MM.1S (cell line): ENCODE measurements at regions not wholly inside any gene's neighbourhood (a gene's known extent, or its start where the extent isn't known, plus 50 kb on each side); places are given as distances from the start of the nearest gene placed in this dataset.

ENCODE experiments used
- DNase-seq: peaks from one replicate; pipeline ENCODE4 v3.0.0-alpha.2; 2015
- H2AFZ ChIP-seq: fragments of 300-600 bp; sonication (generic); 2 replicates; pipeline ENCODE4 v1.6.0; 2016; ENCODE audit warnings: antibody characterized with exemption, low read length
- H3F3A ChIP-seq: fragments of 300-600 bp; sonication (generic); 2 replicates; pipeline ENCODE4 v1.6.1; 2016; ENCODE audit warnings: mild to moderate bottlenecking, antibody characterized with exemption, low read length, moderate library complexity, mixed read lengths; ENCODE audit not compliant: insufficient read depth
- H3K27ac ChIP-seq: fragments of 300-600 bp; sonication (generic); 2 replicates; pipeline ENCODE4 v1.5.1; 2016; ENCODE audit warnings: mild to moderate bottlenecking, low read length
- H3K27me3 ChIP-seq: fragments of 300-600 bp; sonication (generic); replicated peaks from 2 replicates; pipeline ENCODE4 v1.6.0; 2016; ENCODE audit warnings: low read length; ENCODE audit not compliant: insufficient read depth
- H3K36me3 ChIP-seq: fragments of 300-600 bp; sonication (generic); replicated peaks from 2 replicates; pipeline ENCODE4 v1.6.1; 2016; ENCODE audit warnings: mild to moderate bottlenecking, low read length, mixed read lengths; ENCODE audit not compliant: insufficient read depth
- H3K4me1 ChIP-seq: fragments of 300-600 bp; sonication (generic); 2 replicates; pipeline ENCODE4 v1.6.1; 2016; ENCODE audit warnings: low read length, mixed read lengths
- H3K4me2 ChIP-seq: fragments of 300-600 bp; sonication (generic); 2 replicates; pipeline ENCODE4 v1.6.0; 2016; ENCODE audit warnings: low read depth, low read length
- H3K4me3 ChIP-seq: fragments of 300-600 bp; sonication (generic); 2 replicates; pipeline ENCODE4 v1.5.1; 2016; ENCODE audit warnings: low read length, mixed read lengths
- H3K79me2 ChIP-seq: fragments of 300-600 bp; sonication (generic); 2 replicates; pipeline ENCODE4 v1.6.1; 2016; ENCODE audit warnings: mixed run types, low read length, mixed read lengths
- H3K9ac ChIP-seq: fragments of 300-600 bp; sonication (generic); 2 replicates; pipeline ENCODE4 v1.6.1; 2016; ENCODE audit warnings: low read length, mixed read lengths
- H3K9me2 ChIP-seq: fragments of 300-600 bp; sonication (generic); replicated peaks from 2 replicates; pipeline ENCODE4 v1.6.1; 2016; ENCODE audit warnings: mild to moderate bottlenecking, low read length, mixed read lengths; ENCODE audit not compliant: insufficient read depth
- H3K9me3 ChIP-seq: fragments of 300-600 bp; sonication (generic); replicated peaks from 2 replicates; pipeline ENCODE4 v1.6.1; 2016; ENCODE audit warnings: mild to moderate bottlenecking, low read length, mixed read lengths; ENCODE audit not compliant: insufficient read depth
- H4K20me1 ChIP-seq: fragments of 300-600 bp; sonication (generic); 2 replicates; pipeline ENCODE4 v1.6.1; 2016; ENCODE audit warnings: mild to moderate bottlenecking, low read length, moderate library complexity, mixed read lengths; ENCODE audit not compliant: insufficient read depth
- EZH2 ChIP-seq: fragments of 300-600 bp; sonication (generic); optimal IDR thresholded peaks from 2 replicates; pipeline ENCODE3; 2017; ENCODE audit warnings: low read depth, mild to moderate bottlenecking, antibody characterized with exemption, low read length, mixed read lengths
- EZH2phosphoT487 ChIP-seq: fragments of 300-600 bp; sonication (generic); IDR thresholded peaks from 2 replicates; pipeline ENCODE4 v1.6.1; 2018; ENCODE audit warnings: antibody characterized with exemption, low read length
- TF ChIP-seq, protein P1 (sequence below): fragments of 300-600 bp; sonication (generic); IDR thresholded peaks from 2 replicates; pipeline ENCODE4 v1.5.1; 2016; ENCODE audit warnings: antibody characterized with exemption, low read length, mixed read lengths

DNA sequence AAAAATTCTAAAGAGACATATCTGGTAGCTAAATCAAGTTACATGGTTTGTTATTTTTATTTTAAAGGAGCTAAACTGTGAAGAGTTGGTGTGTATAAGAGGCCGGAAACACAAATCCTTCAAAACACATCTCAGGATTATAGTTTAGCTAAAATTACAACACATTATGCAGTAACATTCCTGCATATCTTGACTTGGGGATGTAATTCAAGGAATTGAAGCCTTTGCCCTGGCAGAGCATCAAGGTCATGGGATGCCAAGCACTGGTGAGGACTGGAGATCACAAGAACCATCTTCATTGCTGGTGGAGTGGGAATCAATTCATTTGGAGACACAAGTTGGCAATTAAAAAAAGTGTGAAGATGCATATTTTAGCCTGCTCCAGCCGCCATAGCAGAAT, 86.8 kb upstream of the LSM6 start:
- no peak overlapping the region for H3K4me3 ChIP-seq
- H3K36me3 ChIP-seq = no peaks in the 10 kb centered on the region
- DNase-seq = no peak
- H3F3A ChIP-seq = no peaks in the 10 kb centered on the region
- no peak overlapping the region for H3K27ac ChIP-seq
- no peaks in the 10 kb centered on the region for H4K20me1 ChIP-seq
- H3K9me2 ChIP-seq = no peaks in the 10 kb centered on the region
- TF ChIP-seq EZH2 (no peak), EZH2phosphoT487 (no peak)
- TF ChIP-seq, protein P1, sequence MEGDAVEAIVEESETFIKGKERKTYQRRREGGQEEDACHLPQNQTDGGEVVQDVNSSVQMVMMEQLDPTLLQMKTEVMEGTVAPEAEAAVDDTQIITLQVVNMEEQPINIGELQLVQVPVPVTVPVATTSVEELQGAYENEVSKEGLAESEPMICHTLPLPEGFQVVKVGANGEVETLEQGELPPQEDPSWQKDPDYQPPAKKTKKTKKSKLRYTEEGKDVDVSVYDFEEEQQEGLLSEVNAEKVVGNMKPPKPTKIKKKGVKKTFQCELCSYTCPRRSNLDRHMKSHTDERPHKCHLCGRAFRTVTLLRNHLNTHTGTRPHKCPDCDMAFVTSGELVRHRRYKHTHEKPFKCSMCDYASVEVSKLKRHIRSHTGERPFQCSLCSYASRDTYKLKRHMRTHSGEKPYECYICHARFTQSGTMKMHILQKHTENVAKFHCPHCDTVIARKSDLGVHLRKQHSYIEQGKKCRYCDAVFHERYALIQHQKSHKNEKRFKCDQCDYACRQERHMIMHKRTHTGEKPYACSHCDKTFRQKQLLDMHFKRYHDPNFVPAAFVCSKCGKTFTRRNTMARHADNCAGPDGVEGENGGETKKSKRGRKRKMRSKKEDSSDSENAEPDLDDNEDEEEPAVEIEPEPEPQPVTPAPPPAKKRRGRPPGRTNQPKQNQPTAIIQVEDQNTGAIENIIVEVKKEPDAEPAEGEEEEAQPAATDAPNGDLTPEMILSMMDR = no peak
- H2AFZ ChIP-seq = no peak overlapping the region
- H3K9me3 ChIP-seq = no peaks in the 10 kb centered on the region
- no peak overlapping the region for H3K9ac ChIP-seq
- no peaks in the 10 kb centered on the region for H3K4me1 ChIP-seq
- no peak overlapping the region for H3K4me2 ChIP-seq
- no peaks in the 10 kb centered on the region for H3K79me2 ChIP-seq
- H3K27me3 ChIP-seq = no peaks in the 10 kb centered on the region

DNA sequence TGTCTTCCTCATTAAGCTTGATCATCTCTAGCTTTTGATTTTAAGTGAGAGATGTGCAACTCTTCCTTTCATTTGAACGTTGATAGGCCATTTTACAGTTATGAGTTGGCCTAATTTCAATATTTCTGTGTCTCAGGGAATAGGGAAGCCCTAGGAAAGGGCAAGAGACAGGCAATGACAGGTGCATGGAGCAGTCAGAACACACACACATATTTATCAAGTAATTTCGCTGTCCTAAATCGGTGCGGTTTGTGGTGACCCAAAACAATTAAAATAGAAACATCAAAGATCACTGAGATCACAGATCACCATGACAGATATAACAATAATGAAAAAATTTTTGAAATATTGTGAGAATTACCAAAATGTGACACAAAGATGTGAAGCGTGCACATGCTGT, 87.7 kb upstream of the LSM6 start:
- Histone ChIP-seq H3K9me3 (no peaks in the 10 kb centered on the region), H3K27ac (no peak overlapping the region), H3K4me3 (no peak overlapping the region), H3K4me1 (no peaks in the 10 kb centered on the region), H3F3A (no peaks in the 10 kb centered on the region), H3K9me2 (no peaks in the 10 kb centered on the region), H3K9ac (no peak overlapping the region), H3K27me3 (no peaks in the 10 kb centered on the region), H3K4me2 (no peak overlapping the region), H2AFZ (no peak overlapping the region), H3K79me2 (no peaks in the 10 kb centered on the region), H4K20me1 (no peaks in the 10 kb centered on the region), H3K36me3 (no peaks in the 10 kb centered on the region)
- no peak for DNase-seq
- TF ChIP-seq, protein P1 = no peak
- TF ChIP-seq EZH2 (no peak), EZH2phosphoT487 (no peak)

DNA sequence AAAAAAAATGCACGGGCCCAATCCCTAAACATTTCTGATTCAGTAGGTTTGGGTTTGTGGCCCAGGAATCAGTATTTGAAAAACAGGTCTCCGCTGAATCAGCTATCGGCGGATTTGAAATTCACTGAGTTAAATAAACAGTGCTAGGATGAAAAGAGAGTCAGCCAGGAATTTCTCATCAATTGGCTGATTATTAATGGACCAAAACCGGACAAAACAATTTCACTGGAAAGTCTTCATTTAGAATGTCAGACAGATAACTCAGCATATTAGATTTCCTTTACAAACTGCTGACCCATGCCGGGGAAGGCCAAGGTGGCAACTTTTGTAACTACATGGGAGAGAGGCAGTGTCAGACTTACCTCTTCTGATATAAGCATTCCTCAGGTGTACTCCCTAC, 99.4 kb upstream of the LSM6 start:
- H4K20me1 ChIP-seq = no peaks in the 10 kb centered on the region
- peaks cover 8% of the 10 kb centered on the region; the same call in 1 of the 2 replicates for H3K4me1 ChIP-seq
- no peaks in the 10 kb centered on the region for H3K9me2 ChIP-seq

More for the DNA sequence above, 99.4 kb upstream of the LSM6 start:
- Histone ChIP-seq H2AFZ (no peak overlapping the region), H3K4me3 (no peak overlapping the region), H3F3A (no peaks in the 10 kb centered on the region), H3K4me2 (no peak overlapping the region), H3K27me3 (no peaks in the 10 kb centered on the region), H3K9me3 (no peaks in the 10 kb centered on the region), H3K9ac (no peak overlapping the region), H3K27ac (no peak overlapping the region), H3K36me3 (no peaks in the 10 kb centered on the region), H3K79me2 (no peaks in the 10 kb centered on the region)
- no peak for DNase-seq
- TF ChIP-seq EZH2 (no peak), EZH2phosphoT487 (no peak)
- TF ChIP-seq, protein P1 = no peak
